ENCODE measurements at regions not wholly inside any gene's neighbourhood (a gene's known extent, or its start where the extent isn't known, plus 50 kb on each side); places are given as distances from the start of the nearest gene placed in this dataset.
"Not testable (repeated sequence)": the region's sequence is repeated elsewhere in the genome, so short reads cannot be mapped to it uniquely, and the experiment has no call there.

DNA sequence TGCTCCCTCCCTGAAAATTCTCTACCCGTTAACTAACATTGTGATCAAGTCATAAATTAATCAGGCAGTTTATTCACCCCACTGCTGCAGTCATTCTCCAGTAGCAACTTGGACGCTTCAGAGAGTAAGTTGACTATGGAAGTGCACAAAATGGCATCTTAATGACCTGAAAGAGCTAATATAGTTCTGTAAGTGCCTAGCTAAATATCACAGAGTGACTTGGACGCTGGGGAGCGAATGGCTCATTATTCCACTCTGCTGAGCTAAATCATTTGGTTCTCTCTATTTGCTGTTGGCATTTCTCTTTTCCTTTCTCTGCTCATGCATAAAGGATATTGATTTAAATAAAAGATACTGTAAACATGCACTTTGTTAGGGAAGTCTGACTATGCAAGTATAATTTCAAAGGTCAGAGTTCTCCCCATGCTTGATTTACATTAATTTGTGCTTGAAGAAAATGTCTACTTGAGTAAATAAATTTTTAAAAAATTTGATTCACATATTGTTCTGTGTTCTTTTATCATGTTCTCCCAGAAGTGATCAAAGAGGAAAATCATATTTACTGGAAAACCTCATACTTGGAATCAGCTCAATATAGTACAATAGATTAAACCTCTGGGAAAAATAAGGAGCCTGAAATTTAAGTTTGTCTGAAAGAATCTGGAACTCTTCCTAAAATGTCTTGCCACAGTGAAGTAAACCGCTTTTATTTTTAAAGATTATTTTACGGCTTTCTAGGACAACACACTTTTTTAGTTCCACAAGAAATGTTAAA, 169.5 kb upstream of the HAPLN1 start:
- DNase-seq (ENCODE audit: low read depth in 2 of 3, low spot score in 2 of 3): no peak

DNA sequence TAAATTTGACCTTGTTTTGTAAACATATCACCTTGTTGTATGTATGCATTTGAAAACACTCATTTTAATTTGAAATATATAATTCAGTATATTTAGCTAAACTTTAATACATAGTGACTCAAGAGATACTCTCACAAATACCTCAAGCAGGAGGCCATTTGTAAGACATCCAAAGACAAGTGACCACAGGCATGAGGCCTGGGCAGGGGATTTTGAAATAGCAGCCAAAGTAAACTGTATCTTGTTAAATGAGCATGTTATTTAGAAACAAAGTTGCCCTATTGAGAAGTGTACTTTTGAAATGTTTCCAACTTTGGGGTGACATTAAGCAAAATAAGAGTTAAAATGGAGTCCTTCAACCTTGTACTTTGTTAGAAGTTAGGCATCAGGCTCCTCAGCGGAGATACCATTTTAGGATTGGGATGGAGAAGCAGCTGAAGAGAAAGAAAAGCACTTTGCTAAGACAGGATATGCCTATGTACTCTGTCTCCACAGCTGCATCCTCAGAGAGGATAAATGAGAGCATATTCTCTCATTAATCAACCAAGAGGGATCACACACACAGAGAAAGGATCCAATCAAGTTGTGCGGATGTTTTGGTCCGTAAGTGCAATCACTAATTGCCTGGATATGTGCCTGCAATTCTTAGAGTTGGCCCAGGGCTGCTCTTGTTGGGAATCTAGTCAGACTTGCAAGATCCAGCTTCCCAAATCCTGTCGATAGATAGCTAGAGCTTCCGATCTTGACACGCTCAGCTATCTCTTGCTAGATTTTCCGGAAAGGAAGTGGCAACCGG, 157.5 kb upstream of the HAPLN1 start:
- no peak for DNase-seq (ENCODE audit: low read depth in 2 of 3, low spot score in 2 of 3)

DNA sequence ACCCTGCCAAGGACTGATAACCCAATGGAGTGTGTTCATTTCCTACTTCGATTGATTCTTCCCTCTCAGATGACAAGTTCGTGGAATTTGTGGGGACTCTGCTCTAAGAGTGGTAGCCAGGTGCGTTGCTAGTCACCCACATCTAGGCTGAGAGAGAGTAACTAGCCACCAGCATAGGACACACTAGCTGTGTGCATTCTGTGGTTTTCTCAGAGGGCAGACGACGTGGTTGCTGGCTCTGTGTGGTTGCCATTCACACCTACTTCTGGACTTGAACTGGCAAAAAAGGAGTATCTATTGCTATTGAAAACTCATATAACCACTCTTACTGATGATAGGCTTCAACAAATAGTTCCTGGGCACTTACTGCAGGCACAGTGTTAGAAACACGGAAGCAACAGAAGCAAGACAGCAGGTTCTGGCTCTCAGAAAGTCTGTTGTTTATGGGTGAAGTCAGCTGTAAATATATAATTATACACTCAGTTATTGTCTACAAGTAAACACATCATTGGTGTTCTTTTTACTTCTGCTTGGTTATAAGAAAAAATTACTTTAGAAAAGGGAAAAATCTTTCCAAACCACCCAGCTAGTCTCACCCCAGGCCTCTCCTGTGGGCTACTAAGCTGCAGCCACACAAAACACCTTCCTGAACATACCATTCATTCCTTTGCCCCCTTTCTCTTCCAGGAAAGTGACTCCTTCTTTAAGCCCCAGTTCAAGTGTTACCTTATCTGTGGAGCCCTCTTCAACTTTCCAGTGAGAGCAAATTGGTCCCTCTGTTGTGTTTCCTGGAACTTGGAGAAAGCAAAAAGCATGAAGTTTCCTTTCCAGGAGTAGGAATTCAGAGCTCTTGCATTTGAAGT, 151.1 kb upstream of the HAPLN1 start:
- DNase-seq (ENCODE audit: low read depth in 2 of 3, low spot score in 2 of 3): no peak

DNA sequence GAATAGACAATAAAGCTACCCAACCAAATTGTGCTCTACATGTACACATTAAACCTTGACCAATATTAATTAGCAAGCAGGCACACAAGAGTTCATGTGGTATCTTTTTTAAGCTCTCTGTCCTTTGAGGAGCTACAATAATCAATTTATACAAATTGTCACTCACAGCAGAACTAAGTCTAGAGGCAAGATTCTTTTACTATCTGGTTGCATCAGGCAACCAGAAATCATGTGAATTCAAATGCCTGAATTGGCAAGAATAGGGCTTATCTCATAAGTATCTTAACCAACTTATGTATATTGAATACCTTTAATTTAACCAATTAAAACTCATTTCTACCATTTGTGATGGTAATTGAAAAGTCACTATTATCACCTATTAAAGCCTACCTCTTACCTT, 145.5 kb upstream of the HAPLN1 start:
- no peak for DNase-seq (ENCODE audit: low read depth in 2 of 3, low spot score in 2 of 3)

- no peak for DNase-seq (ENCODE audit: low read depth in 2 of 3, low spot score in 2 of 3)
These were observed 144.9 kb upstream of the HAPLN1 start for GRCh38 chr5:83865579-83865978.

GRCh38 chr5:83864652-83865051, 144.0 kb upstream of the HAPLN1 start:
- no peak for DNase-seq (ENCODE audit: low read depth in 2 of 3, low spot score in 2 of 3)

GRCh38 chr5:83857341-83857740, 136.7 kb upstream of the HAPLN1 start:
- no peak for DNase-seq (ENCODE audit: low read depth in 2 of 3, low spot score in 2 of 3)

GRCh38 chr5:83856881-83857280, 136.2 kb upstream of the HAPLN1 start:
- DNase-seq (ENCODE audit: low read depth in 2 of 3, low spot score in 2 of 3): no peak

DNA sequence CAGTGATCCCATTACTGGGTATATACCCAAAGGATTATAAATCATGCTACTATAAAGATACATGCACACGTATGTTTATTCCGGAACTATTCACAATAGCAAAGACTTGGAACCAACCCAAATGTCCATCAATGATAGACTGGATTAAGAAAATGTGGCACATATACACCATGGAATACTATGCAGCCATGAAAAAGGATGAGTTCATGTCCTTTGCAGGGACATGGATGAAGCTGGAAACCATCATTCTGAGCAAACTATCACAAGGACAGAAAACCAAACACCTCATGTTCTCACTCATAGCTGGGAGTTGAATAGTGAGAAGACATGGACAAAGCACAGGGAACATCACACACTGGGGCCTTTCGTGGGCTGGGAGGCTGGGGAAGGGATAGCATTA, 129.8 kb upstream of the HAPLN1 start:
- not testable (repeated sequence) for DNase-seq (ENCODE audit: low read depth in 2 of 3, low spot score in 2 of 3)

DNA sequence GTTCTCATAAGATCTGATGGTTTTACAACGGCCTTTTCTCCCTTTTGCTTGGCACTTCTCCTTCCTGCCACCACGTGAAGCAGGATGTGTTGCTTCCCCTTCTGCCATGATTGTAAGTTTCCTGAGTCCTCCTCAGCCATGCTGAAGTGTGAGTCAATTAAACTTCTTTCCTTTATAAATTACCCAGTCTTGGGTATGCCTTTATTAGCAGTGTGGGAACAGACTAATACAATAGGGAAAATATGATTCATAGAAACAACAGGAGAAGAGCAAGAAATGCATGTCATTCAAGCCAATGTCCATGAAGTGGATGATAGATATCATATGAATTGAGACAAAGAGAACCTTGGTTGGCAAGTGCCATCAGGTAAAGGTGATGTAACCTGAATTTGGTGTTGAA, 128.3 kb upstream of the HAPLN1 start:
- DNase-seq (ENCODE audit: low read depth in 2 of 3, low spot score in 2 of 3): peak in 1 of 3 donors; percentile 23

DNA sequence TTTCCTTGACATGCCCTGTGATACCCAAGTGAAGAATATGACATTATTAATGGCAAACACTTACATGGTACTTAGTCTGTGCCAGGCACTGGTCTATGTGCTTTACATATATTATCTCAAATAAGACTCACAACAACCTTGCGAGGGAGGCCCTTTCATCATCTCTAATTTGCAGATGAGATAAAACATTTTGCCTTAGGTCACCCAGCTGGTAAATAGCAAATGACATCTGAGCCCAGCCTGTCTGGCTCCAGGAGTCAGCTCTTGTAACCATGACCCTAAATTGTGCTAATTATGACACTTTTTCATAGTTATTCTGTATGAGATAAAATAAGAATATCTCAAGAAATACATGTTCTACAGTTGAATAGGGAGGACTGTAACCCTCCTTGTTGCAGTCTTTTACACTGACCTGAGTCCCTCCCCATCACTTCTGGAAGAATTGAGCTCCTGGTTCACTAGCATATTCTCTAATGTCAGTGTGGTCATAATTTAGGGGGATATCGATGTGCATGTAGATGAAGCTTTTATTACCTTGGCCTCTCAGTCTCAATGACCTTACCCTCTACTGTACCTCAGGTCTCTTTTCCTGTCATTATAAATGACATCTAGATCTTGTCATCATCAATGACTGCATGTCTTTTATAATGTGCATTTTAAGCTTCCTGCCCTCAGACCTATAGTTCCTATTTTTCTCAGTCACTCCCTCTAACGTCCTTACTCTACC, 126.1 kb upstream of the HAPLN1 start:
- no peak for DNase-seq (ENCODE audit: low read depth in 2 of 3, low spot score in 2 of 3)

GRCh38 chr5:83844449-83845068, 123.9 kb upstream of the HAPLN1 start:
- peak in 1 of 3 donors; percentile 15 for DNase-seq (ENCODE audit: low read depth in 2 of 3, low spot score in 2 of 3)

DNA sequence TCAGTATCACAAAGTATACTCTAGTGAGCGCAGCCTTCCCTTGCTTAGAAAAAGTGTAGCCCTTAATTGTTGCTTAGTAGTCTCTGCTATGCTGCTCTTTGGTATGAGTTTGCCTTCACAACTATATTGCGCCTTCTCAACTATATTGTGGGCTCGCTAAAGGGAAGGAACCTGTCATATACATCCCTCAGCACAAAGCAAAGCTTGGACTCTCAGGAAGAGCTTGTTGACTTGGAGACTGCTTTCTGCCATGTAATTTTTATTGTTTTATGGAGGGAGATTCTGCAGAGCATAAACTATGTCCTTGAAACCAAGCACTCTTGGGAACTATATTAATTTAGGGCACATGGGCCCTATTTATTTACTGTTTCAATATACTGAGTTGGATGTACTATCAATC, 119.1 kb upstream of the HAPLN1 start:
- DNase-seq (ENCODE audit: low read depth in 2 of 3, low spot score in 2 of 3): no peak

- no peak for DNase-seq (ENCODE audit: low read depth in 2 of 3, low spot score in 2 of 3)
These were observed 118.6 kb upstream of the HAPLN1 start for GRCh38 chr5:83839256-83839655.

- no peak for DNase-seq (ENCODE audit: low read depth in 2 of 3, low spot score in 2 of 3)
These were observed 116.7 kb upstream of the HAPLN1 start for GRCh38 chr5:83837265-83837907.

DNA sequence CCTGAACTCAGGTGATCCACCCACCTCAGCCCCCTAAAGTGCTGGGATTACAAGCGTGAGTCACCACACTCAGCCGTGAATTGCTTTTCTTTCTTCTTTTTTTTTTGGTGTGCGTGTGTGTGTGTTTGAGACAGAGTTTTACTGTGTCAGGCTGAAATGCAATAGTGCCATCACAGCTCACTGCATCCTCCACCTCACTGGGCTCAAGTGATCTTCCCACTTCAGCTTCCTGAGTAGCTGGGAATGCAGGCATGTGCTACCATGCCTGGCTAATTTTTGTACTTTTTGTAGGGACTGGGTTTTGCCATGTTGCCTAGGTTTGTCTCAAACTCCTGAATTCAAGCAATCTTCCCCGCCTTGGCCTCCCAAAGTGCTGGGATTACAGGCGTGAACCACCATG, 113.7 kb upstream of the HAPLN1 start:
- DNase-seq (ENCODE audit: low read depth in 2 of 3, low spot score in 2 of 3): no peak

DNA sequence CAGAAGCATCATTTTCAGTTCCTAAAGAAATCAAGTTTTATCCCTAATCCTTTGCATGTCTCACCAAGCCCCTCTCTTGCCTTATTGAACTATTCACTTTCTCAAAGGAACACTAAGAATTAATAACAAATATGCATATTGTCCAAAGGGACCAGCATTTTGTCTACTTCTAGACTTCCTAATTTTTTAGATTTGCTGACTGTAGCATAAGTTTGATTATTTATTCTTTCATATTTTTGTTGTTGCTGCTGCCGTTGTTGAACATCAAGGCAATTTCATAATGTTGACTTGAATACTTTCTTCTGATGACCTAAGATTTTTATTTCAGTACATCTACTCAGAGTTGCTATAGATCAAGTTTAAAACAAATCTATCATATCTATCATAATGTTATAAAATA, 111.2 kb upstream of the HAPLN1 start:
- no peak for DNase-seq (ENCODE audit: low read depth in 2 of 3, low spot score in 2 of 3)

- DNase-seq (ENCODE audit: low read depth in 2 of 3, low spot score in 2 of 3): no peak
These were observed 106.5 kb upstream of the HAPLN1 start for GRCh38 chr5:83827111-83827557.

GRCh38 chr5:83817591-83817990, 96.9 kb upstream of the HAPLN1 start:
- DNase-seq (ENCODE audit: low read depth in 2 of 3, low spot score in 2 of 3): no peak

DNA sequence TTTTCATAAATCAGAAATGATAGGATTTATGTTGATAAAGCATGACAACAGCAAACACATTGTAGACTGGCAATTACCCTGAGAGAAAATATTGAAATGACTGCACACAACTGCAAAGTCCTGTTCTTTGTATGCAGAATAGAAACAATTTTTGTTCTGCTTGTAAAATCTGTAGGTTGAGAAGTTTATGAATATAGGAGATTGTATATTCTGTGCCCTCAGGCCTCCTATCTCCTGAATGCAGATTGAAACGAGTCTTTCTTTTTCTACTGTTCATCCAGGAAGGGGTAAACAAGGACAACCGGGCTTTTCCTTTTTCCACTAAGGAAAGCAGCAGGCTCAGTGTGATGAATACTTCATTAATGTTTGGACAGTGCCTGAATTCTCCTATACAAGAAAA, 95.0 kb upstream of the HAPLN1 start:
- no peak for DNase-seq (ENCODE audit: low read depth in 2 of 3, low spot score in 2 of 3)

Measured in hematopoietic multipotent progenitor cell (in vitro differentiated cells).